PFSK-1 (cell line): ENCODE measurements at regions not wholly inside any gene's neighbourhood (a gene's known extent, or its start where the extent isn't known, plus 50 kb on each side); places are given as distances from the start of the nearest gene placed in this dataset.

ENCODE experiments used
- FOXP2 ChIP-seq: optimal IDR thresholded peaks from 2 replicates; pipeline ENCODE3; 2011; ENCODE audit warnings: borderline replicate concordance, control low read depth, inconsistent platforms; ENCODE audit not compliant: insufficient read depth; ENCODE audit errors: extremely low read length, extremely low read depth
- POLR2AphosphoS5 ChIP-seq: IDR thresholded peaks from 2 replicates; pipeline ENCODE4 v1.6.1; 2012; ENCODE audit warnings: low read depth, mild to moderate bottlenecking, control low read depth, low read length, moderate library complexity
- SIN3A ChIP-seq: IDR thresholded peaks from 2 replicates; pipeline ENCODE4 v1.6.1; 2012; ENCODE audit warnings: mild to moderate bottlenecking, low read length, moderate library complexity, borderline replicate concordance; ENCODE audit not compliant: insufficient read depth
- TAF1 ChIP-seq: IDR thresholded peaks from 2 replicates; pipeline ENCODE4 v1.6.1; 2012; ENCODE audit warnings: low read length, control low read depth, borderline replicate concordance; ENCODE audit not compliant: insufficient read depth
- TF ChIP-seq, protein P1 (sequence below), 2 experiments: IDR thresholded peaks; 2 replicates each; pipeline versions ENCODE4 v1.6.1 to v1.8.0; 2011 to 2012; ENCODE audit warnings: low read depth in 2 of 2, low read length in 2 of 2, control low read depth in 1 of 2, inconsistent platforms in 1 of 2, mild to moderate bottlenecking in 1 of 2, moderate library complexity in 1 of 2; ENCODE audit not compliant: insufficient read depth in 1 of 2

DNA sequence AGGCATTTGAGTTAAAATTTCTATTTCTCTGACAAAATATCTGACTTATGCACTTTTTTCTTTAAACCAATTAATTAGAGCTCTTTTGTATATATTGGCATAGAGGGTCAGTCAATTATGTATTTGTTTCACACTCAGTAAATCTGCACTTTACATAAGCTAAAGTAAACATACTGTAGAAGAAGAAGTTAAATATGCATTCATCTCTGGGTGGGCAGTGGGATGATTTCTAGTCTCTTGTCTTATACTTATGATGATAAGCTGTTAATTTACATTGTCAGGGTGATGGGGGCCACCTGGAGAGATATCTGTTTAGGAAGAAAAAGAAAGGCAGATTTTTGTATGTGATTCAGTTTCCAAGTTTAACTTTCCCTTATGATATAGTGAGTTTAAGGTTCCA lies 330.8 kb downstream of the IPO8 start:
- TF ChIP-seq FOXP2: no peak
- no peak for TF ChIP-seq TAF1
- TF ChIP-seq SIN3A: no peak
- TF ChIP-seq, protein P1, sequence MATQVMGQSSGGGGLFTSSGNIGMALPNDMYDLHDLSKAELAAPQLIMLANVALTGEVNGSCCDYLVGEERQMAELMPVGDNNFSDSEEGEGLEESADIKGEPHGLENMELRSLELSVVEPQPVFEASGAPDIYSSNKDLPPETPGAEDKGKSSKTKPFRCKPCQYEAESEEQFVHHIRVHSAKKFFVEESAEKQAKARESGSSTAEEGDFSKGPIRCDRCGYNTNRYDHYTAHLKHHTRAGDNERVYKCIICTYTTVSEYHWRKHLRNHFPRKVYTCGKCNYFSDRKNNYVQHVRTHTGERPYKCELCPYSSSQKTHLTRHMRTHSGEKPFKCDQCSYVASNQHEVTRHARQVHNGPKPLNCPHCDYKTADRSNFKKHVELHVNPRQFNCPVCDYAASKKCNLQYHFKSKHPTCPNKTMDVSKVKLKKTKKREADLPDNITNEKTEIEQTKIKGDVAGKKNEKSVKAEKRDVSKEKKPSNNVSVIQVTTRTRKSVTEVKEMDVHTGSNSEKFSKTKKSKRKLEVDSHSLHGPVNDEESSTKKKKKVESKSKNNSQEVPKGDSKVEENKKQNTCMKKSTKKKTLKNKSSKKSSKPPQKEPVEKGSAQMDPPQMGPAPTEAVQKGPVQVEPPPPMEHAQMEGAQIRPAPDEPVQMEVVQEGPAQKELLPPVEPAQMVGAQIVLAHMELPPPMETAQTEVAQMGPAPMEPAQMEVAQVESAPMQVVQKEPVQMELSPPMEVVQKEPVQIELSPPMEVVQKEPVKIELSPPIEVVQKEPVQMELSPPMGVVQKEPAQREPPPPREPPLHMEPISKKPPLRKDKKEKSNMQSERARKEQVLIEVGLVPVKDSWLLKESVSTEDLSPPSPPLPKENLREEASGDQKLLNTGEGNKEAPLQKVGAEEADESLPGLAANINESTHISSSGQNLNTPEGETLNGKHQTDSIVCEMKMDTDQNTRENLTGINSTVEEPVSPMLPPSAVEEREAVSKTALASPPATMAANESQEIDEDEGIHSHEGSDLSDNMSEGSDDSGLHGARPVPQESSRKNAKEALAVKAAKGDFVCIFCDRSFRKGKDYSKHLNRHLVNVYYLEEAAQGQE (IDR thresholded peaks at IDR 0.05; ENCODE audit: insufficient read depth in 1 of 2, low read depth in 2 of 2, low read length in 2 of 2): no peak
- TF ChIP-seq POLR2AphosphoS5: no peak

DNA sequence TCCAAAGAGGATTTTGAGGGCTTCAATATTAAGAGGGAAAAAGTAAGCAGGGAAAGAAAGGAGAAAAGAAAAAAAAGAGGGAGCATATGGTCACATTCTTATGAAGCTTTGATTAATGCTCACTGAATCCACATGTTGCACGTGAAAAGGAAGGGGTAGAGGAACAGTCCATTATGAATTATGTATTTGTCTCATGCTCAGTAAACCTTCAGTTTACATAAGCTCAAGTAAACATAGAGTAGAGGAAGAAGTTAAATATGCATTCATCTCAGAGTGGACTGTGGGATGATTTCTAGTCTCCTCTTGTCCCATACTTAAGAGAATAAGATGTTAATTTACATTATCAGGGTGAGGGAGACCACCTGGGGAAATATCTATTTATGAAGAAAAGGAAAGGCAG lies 334.5 kb downstream of the IPO8 start:
- no peak for TF ChIP-seq SIN3A
- no peak for TF ChIP-seq FOXP2
- TF ChIP-seq, protein P1 (IDR thresholded peaks at IDR 0.05; ENCODE audit: insufficient read depth in 1 of 2, low read depth in 2 of 2, low read length in 2 of 2): no peak
- no peak for TF ChIP-seq POLR2AphosphoS5
- TF ChIP-seq TAF1: no peak

DNA sequence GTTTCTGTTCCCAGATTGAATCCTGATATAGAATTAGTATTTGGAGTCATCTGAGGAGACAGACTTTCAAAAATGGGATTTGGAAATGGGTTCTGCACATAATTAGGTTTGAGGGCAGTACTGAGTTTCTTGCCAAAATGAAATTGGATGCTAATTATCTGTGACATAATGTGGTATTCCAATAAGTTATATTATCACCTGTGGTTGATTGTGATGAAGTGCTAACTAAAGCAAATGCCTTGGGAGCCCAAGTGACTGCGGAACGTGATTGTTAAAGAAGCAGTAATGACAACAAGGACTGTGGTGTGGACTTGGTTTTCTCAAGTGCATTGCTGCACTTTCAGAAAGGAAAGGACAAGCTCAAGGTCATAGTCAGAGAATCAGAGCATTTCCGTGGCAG lies 337.0 kb downstream of the IPO8 start:
- TF ChIP-seq TAF1: no peak
- TF ChIP-seq FOXP2: no peak
- TF ChIP-seq SIN3A: no peak
- no peak for TF ChIP-seq POLR2AphosphoS5
- TF ChIP-seq, protein P1 (IDR thresholded peaks at IDR 0.05; ENCODE audit: insufficient read depth in 1 of 2, low read depth in 2 of 2, low read length in 2 of 2): no peak

DNA sequence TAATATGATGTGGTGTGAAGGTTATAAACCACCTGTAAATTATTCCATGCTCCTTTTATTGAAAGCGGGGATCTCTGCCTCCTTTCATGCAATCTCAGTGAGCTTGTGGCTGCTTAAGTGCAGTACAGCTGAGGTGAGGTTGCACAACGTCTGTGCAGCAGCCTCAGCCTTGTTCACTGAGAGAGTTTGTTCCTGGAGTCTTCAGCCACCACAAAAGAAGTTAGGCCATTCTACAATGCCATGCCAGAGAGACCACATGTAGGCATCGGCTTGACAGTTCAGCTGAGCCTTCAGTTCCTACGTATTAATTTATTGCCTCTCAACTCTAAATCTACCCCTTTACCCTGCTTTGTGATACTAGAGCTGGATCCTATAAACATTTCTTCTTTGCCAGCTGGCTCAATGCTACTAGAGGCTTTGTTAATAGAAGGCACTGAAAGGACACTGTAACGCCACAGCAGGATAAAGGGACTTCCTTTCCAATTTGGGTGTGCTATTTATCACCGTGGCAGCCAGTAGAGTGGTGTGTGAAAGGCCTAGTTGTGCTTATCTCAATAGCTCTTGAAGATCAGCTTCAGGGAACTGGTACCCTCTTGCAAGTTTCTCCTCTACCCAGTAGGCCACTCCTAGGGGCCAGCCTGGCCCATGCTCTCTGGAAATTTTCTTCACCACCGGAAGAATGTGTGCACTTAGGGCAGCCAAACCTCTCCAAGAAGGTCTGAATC lies 337.7 kb downstream of the IPO8 start:
- TF ChIP-seq TAF1 (no peak), FOXP2 (no peak), SIN3A (no peak), POLR2AphosphoS5 (no peak)
- TF ChIP-seq, protein P1 (IDR thresholded peaks at IDR 0.05; ENCODE audit: insufficient read depth in 1 of 2, low read depth in 2 of 2, low read length in 2 of 2): no peak

DNA sequence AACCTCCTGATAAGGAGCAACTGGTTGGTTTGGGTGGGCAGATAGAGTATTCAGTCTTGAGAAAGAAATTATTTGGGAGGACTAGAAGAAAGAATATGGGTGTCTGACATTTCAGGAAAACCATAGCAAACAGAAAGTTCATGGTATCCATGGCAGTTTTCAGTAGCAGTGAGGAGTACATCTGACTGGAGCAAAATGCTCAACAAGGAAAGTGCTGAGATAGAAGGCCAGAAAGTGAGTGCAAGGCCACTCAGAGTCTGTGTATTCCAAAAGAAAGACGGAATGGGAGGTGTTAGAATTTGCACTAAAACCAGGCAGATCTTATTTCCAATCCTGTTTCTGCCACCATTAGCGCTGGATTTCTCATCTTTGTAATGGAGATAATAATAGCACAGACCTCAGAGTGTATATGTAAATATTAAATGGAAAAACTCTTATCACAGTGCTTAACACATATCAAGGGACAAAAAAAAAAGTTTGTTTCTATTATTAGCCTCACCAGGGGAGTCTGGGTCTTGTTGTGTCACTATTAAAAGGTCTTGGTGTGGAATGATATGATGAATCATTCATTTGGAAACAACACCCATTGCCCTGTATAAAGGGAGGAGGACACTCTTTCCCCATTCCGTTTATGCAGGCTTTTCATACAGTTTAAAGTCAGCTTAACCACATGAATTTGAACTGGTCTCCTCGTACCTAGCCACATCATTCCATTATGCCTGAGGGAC lies 349.8 kb downstream of the IPO8 start:
- no peak for TF ChIP-seq TAF1
